Stimulated activated CD8-positive, alpha-beta memory T cell treated with anti-CD3 and anti-CD28 coated beads, Interleukin-12 subunit alpha, Interleukin-12 subunit beta, amount 100 ng/mL, for 1 hour (primary cell): ENCODE measurements at regions not wholly inside any gene's neighbourhood (a gene's known extent, or its start where the extent isn't known, plus 50 kb on each side); places are given as distances from the start of the nearest gene placed in this dataset.
"Not testable (repeated sequence)": the region's sequence is repeated elsewhere in the genome, so short reads cannot be mapped to it uniquely, and the experiment has no call there.

Experiments
- DNase-seq: peaks from one replicate; pipeline ENCODE4 v3.0.0-alpha.2; 2020; ENCODE audit warnings: low read depth

- DNase-seq: no peak
Measured at GRCh38 chr2:59875836-59876235, 677.6 kb downstream of the BCL11A start.

- no peak for DNase-seq
Measured at GRCh38 chr2:59874971-59875755, 678.3 kb downstream of the BCL11A start.

- no peak for DNase-seq
Measured at GRCh38 chr2:59874361-59874760, 679.1 kb downstream of the BCL11A start.

- no peak for DNase-seq
Measured at GRCh38 chr2:59871830-59872229, 681.6 kb downstream of the BCL11A start.

DNA sequence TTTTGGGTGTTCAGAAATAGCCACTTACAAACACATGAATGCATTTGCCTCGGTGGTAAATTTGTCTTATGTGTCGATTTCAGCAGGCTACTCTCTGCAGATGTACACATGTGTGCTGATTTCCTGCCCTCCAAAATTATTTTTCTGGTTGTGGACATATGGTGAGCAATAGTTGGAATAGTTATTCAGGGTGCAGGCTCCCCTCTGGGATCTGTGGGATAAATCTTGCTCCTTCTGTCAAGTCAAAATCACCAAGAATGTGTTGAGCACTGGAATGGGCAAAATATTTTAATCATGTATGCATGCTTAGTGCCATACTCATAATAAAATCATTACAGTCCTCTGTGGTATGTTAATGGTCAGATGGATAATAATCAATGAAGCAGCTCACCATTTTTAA lies 684.5 kb downstream of the BCL11A start:
- no peak for DNase-seq

DNA sequence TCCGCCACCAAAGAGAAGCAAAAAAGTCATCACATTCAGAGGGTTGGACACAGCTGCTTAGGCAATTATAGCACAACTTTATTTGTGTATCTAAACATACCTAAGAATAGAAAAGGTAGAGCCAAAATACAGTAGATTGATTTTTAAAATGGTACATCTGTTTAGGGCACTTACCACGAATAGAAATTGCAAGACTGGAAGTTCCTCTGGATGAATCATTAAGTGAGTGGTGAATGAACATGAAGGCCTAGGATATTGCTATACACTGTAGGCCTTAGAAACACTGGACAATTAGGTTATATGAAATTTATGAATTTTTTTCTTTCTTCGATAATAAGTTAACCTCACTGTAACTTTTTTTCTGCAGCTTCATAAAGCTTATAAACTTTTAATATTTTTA lies 687.0 kb downstream of the BCL11A start:
- DNase-seq: no peak

- DNase-seq: no peak
Measured at GRCh38 chr2:59858540-59858939, 694.9 kb downstream of the BCL11A start.

DNA sequence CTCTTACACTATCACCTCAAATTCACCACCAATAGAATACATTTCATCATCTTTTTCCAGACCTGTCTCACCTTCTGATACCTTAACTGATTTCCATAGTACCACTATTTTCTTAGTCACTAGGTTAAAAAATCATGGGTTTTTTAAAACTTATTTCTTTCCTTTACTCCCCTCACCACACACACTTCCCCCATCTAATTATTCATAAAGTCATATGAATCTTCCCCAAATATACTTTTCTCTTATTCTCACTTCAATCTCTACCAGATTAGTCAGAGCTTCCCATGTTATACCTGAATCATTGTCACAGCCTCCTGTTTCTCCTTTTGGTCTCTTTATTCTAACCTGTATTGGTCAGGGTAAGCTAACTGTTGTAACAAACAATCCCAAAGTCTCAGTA lies 696.3 kb downstream of the BCL11A start:
- DNase-seq: no peak

DNA sequence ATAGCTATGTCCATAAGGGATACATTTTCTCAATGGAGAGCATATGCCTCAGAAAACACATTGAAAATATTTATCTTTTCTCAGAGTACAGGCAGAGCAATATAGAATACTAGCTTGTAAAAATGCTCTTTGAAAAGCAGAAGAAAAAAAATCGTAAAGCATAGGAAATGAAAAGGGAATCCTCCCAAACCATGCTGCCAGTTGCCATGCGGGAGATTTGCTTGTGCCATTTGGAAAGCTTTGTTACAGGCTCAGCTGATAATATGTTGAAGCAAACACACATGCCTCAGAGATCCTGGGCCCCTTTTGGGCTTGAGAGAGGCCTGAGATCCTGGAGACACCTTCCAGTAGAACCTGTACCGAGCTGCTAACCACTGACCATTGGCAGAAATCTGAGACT lies 697.1 kb downstream of the BCL11A start:
- no peak for DNase-seq

GRCh38 chr2:59853032-59853431 lies 700.4 kb downstream of the BCL11A start:
- no peak for DNase-seq

- no peak for DNase-seq
Measured at GRCh38 chr2:59851836-59852475, 701.5 kb downstream of the BCL11A start.

GRCh38 chr2:59850554-59850953 lies 702.9 kb downstream of the BCL11A start:
- DNase-seq: no peak

DNA sequence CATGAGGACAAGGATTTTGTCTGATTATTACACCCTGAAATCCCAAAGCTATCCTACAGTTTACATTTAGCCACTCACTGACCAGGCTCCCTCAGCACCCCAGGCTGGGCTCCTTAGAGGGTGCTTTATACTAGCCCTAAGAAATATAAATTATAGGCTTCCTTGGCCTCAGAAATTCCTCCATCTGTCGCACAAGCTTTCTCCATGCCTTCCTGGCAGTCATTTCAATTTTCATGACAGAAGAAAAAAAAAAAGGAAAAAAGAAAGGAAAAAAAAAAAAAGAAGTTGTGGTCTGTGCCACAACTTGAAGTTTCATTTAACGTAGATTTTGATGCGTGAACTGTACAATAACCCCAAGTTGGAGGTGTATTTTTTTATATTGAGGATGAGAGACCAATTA lies 719.5 kb downstream of the BCL11A start:
- no peak for DNase-seq

DNA sequence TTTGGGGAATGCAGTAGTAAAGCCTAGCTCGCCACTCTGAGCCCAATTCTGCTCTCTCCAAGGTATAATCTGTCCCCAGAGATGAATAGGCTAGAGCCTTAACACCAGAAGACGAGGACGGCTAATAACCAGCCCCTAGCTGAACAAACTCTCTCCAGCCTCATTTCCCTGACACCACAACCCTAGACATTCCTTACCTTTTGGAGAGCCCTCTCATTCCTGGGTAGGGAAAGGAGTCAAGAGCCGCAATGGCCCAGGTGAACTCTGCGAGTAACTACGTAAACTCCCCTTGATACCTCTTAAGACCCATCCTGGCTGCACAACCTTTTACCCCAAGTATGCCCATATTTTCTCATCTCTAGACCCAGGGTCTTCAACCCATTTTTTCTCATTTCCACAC lies 722.9 kb downstream of the BCL11A start:
- DNase-seq: no peak

DNA sequence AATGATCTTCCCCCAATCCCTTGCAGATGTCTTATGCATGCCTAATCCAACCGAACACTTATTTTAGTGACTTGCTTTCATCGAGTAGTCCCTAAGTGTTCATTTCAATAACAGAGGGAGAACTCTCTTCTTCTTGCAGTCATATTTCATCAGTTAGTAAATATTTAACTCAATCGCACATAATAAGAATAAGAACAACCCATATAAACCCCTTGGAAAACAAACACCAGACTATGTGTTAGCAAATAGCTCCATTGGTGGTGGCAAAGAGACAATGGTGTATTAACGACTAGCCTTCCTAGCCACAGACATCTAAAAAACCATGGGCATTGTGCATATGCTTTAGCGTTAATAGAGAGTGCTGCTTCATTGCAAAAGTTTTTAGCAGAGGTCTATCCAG lies 725.8 kb downstream of the BCL11A start:
- DNase-seq: no peak

DNA sequence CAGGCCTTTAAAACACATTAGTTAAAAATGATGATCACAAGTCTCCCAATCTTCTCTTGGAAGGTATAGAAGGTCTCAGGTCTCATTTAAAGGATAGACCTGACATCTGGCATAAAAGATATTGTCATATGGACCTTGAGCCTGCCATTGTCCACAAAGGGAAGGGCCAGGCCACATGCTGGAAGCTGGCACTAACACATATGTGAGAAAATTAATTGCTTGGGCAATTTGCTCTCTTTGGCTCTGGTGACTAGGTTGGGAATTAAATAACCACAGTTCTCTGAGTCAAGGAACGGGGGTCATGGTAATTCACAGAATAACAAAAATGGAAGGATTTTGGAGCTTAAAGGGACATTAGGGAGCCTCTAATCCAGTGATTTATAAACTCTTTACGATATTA lies 727.3 kb downstream of the BCL11A start:
- DNase-seq: no peak

DNA sequence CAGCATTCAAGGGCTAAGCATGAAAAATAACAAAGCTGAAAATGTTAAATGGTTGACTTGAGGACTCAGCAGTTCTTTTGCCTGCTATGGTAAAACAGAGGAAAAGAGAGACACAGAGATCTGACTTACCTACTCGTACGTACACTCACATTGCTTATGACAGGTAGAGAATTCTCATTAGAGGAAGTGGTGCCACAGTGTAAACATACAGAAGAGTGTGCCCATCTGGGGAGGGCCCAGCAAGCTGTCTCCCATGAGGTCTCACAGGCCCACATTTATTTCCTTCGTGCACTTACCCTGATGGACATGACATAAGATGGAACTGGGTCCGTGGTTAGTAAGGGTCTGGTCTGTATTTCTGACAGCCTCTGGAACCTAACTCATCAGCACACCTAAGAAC lies 729.1 kb downstream of the BCL11A start:
- DNase-seq: no peak

DNA sequence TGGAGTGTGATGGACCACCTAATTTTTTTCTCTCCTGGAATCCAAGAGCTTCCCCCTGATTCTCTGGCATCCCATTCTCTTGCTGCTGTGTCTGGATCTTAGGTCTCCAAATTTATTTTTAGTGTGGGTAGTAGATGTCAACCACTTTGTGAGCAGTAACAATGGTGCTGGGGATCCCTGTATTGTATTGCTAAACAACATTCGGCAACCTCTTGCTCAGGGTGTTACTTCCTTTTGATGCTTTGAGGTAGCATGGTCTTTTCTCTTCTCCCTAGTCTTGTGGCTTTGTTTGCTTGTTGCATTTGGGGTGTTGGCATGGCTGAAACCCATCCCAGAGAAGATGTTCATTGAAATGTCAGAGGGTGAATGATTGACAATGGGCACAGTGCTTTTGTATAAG lies 737.4 kb downstream of the BCL11A start:
- no peak for DNase-seq

DNA sequence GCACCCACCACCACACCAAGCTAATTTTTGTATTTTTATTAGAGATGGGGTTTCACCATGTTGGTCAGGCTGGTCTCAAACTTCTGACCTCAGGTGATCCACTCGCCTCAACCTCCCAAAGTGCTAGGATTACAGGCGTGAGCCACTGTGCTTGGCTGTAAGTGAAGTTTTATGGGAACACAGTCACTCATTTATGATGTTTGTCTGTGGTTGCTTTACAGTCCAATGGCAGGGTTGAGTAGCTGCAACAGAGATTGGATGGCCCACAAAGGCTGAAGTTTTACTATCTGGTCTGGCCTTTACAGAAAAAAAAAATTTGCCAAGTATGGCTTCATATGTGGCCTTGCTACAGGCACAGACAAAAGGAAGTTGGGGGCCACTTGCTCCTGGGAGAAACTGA lies 743.2 kb downstream of the BCL11A start:
- DNase-seq: not testable (repeated sequence)

DNA sequence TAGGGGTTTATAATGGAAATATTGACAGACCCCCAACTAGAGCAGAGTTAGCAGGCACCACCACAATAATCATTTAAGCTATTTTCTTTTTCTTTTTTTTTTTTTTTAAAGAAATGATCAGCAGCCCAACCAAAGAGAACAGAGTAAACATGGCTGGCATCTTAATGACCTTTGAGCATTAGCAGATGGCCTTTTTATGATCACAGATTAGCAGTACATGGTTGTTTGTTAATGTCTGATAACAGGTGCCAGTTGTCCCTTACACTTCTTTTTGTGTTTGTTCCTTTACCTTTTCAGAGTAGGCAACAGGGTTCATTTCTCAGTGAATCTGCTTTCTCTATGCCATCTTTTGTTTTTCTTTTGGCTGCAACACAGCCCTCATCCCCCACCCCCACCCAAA lies 747.0 kb downstream of the BCL11A start:
- no peak for DNase-seq

DNA sequence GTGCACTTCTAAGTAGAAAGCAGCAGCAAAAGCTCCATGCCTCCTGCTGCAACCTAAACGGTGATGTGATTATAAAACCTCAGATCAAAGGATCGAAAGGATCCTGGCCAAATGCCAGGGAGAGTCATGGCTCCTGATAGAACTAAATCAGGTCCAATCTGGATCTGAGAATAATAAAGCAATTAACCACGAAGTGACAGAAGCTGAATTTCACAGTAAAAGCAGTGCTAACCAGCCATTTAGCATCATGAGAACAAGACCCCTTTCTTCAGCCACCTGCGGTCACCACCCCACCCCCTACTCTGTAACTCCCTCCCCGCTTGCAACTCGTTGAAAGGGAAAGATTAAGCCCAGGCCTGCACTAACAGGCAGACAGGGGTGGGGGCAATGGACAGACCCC lies 748.7 kb downstream of the BCL11A start:
- DNase-seq: no peak

GRCh38 chr2:59803586-59803985 lies 749.9 kb downstream of the BCL11A start:
- DNase-seq: no peak

DNA sequence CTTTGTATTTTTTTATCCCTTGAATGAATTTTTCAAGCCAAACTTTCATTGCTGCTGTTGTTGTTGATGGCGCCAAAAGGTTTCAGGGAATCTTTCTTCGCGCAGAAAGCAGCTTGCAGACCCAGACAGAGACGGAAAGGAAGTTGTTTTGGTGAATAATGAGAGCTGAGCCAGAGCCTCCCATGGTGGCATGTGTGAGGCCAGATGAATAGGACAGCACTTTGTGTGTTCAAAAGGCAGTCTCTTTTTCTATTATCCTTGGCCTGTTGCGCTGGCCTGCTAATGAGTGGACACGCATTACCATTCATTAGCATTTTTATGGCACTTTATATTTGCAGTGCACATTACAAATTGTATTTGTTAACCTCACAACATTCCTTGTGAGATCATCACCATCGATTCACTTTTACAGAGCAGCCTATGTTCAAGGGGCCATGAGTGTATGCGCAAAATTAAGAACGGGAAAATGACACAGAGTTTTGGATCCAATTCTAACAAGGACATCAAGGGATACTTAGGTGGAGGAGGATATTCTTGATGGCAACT lies 754.7 kb downstream of the BCL11A start:
- no peak for DNase-seq
